ENCODE measurements at regions not wholly inside any gene's neighbourhood (a gene's known extent, or its start where the extent isn't known, plus 50 kb on each side); places are given as distances from the start of the nearest gene placed in this dataset.

- DNase-seq: peak; percentile 80
Measured at GRCh38 chr2:155377266-155377680, 678.8 kb downstream of the KCNJ3 start.

- DNase-seq: peak; percentile 66
Measured at GRCh38 chr2:155372969-155373368, 674.5 kb downstream of the KCNJ3 start.

GRCh38 chr2:155368934-155369333 is 670.4 kb downstream of the KCNJ3 start:
- DNase-seq: peak; percentile 49

GRCh38 chr2:155364766-155365165 is 666.3 kb downstream of the KCNJ3 start:
- no peak for DNase-seq

- DNase-seq: no peak
Measured at GRCh38 chr2:155363349-155363888, 664.9 kb downstream of the KCNJ3 start.

- DNase-seq: no peak
Measured at GRCh38 chr2:155357172-155357571, 658.7 kb downstream of the KCNJ3 start.

- no peak for DNase-seq
Measured at GRCh38 chr2:155356250-155356649, 657.8 kb downstream of the KCNJ3 start.

GRCh38 chr2:155350783-155351580 is 652.5 kb downstream of the KCNJ3 start:
- DNase-seq: no peak

- DNase-seq: no peak
Measured at GRCh38 chr2:155332016-155332415, 633.5 kb downstream of the KCNJ3 start.

GRCh38 chr2:155320236-155320635 is 621.7 kb downstream of the KCNJ3 start:
- no peak for DNase-seq

- DNase-seq: no peak
Measured at GRCh38 chr2:155318710-155319109, 620.2 kb downstream of the KCNJ3 start.

GRCh38 chr2:155315768-155316167 is 617.3 kb downstream of the KCNJ3 start:
- no peak for DNase-seq

GRCh38 chr2:155310589-155310988 is 612.1 kb downstream of the KCNJ3 start:
- peak; percentile 71 for DNase-seq

GRCh38 chr2:155309483-155309882 is 611.0 kb downstream of the KCNJ3 start:
- no peak for DNase-seq

GRCh38 chr2:155308367-155309009 is 610.0 kb downstream of the KCNJ3 start:
- DNase-seq: no peak

GRCh38 chr2:155301221-155301620 is 602.7 kb downstream of the KCNJ3 start:
- DNase-seq: no peak

GRCh38 chr2:155298001-155298400 is 599.5 kb downstream of the KCNJ3 start:
- no peak for DNase-seq

GRCh38 chr2:155294358-155294757 is 595.9 kb downstream of the KCNJ3 start:
- no peak for DNase-seq

- DNase-seq: no peak
Measured at GRCh38 chr2:155281907-155282306, 583.4 kb downstream of the KCNJ3 start.

GRCh38 chr2:155273323-155273722 is 574.8 kb downstream of the KCNJ3 start:
- no peak for DNase-seq

GRCh38 chr2:155266583-155266982 is 568.1 kb downstream of the KCNJ3 start:
- DNase-seq: no peak

- DNase-seq: no peak
Measured at GRCh38 chr2:155266109-155266508, 567.6 kb downstream of the KCNJ3 start.

GRCh38 chr2:155256803-155257202 is 558.3 kb downstream of the KCNJ3 start:
- DNase-seq: no peak

- peak; percentile 8 for DNase-seq
Measured at GRCh38 chr2:155250800-155251199, 552.3 kb downstream of the KCNJ3 start.
